ENCODE measurements at regions not wholly inside any gene's neighbourhood (a gene's known extent, or its start where the extent isn't known, plus 50 kb on each side); places are given as distances from the start of the nearest gene placed in this dataset.

- no peaks in the 10 kb centered on the region for H3K27me3 ChIP-seq (replicated peaks; ENCODE audit: control insufficient read depth, insufficient read depth, low read length)
- no peak for DNase-seq (ENCODE audit: extremely low read depth, insufficient read length)
- no peak for TF ChIP-seq CTCF (IDR thresholded peaks at IDR 0.05; ENCODE audit: insufficient read depth, low read length, poor library complexity, severe bottlenecking)
- H3K4me3 ChIP-seq (replicated peaks; ENCODE audit: low read depth, low read length): no peak overlapping the region
- no peaks in the 10 kb centered on the region for H3K36me3 ChIP-seq (ENCODE audit: control insufficient read depth, insufficient read depth, low read length)
Observed at GRCh38 chr20:55555075-55555650, 450.2 kb downstream of the CBLN4 start.

DNA sequence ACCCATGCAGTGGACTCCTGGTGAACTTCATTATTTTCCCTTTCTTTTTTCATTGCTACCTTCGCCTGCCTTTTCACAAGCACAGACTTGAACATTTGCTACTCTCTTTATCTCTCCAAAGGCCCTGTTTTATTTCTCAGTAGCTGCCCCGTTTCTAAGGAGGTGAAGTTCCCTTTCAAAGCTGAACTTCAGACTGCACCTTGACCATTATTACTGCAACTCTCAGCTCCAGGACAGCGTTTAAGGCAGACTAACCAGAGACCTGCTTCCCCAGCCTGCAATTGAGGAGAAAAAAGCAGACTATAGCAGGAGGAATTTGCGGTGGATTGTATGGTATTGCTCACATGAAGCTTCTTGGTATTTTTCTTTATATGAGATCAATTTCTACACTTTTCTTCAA is 460.7 kb downstream of the CBLN4 start:
- Histone ChIP-seq H3K27me3 (replicated peaks; ENCODE audit: control insufficient read depth, insufficient read depth, low read length) (no peaks in the 10 kb centered on the region), H3K4me3 (replicated peaks; ENCODE audit: low read depth, low read length) (no peak overlapping the region), H3K36me3 (ENCODE audit: control insufficient read depth, insufficient read depth, low read length) (no peaks in the 10 kb centered on the region)
- DNase-seq (ENCODE audit: extremely low read depth, insufficient read length): no peak
- no peak for TF ChIP-seq CTCF (IDR thresholded peaks at IDR 0.05; ENCODE audit: insufficient read depth, low read length, poor library complexity, severe bottlenecking)

GRCh38 chr20:55540486-55540885 is 464.8 kb downstream of the CBLN4 start:
- no peak overlapping the region for H3K4me3 ChIP-seq (replicated peaks; ENCODE audit: low read depth, low read length)
- no peaks in the 10 kb centered on the region for H3K36me3 ChIP-seq (ENCODE audit: control insufficient read depth, insufficient read depth, low read length)
- TF ChIP-seq CTCF (IDR thresholded peaks at IDR 0.05; ENCODE audit: insufficient read depth, low read length, poor library complexity, severe bottlenecking): no peak
- DNase-seq (ENCODE audit: extremely low read depth, insufficient read length): no peak
- H3K27me3 ChIP-seq (replicated peaks; ENCODE audit: control insufficient read depth, insufficient read depth, low read length): no peaks in the 10 kb centered on the region

GRCh38 chr20:55540013-55540412 is 465.3 kb downstream of the CBLN4 start:
- DNase-seq (ENCODE audit: extremely low read depth, insufficient read length): no peak
- no peak for TF ChIP-seq CTCF (IDR thresholded peaks at IDR 0.05; ENCODE audit: insufficient read depth, low read length, poor library complexity, severe bottlenecking)
- H3K4me3 ChIP-seq (replicated peaks; ENCODE audit: low read depth, low read length): no peak overlapping the region
- H3K27me3 ChIP-seq (replicated peaks; ENCODE audit: control insufficient read depth, insufficient read depth, low read length): no peaks in the 10 kb centered on the region
- no peaks in the 10 kb centered on the region for H3K36me3 ChIP-seq (ENCODE audit: control insufficient read depth, insufficient read depth, low read length)

DNA sequence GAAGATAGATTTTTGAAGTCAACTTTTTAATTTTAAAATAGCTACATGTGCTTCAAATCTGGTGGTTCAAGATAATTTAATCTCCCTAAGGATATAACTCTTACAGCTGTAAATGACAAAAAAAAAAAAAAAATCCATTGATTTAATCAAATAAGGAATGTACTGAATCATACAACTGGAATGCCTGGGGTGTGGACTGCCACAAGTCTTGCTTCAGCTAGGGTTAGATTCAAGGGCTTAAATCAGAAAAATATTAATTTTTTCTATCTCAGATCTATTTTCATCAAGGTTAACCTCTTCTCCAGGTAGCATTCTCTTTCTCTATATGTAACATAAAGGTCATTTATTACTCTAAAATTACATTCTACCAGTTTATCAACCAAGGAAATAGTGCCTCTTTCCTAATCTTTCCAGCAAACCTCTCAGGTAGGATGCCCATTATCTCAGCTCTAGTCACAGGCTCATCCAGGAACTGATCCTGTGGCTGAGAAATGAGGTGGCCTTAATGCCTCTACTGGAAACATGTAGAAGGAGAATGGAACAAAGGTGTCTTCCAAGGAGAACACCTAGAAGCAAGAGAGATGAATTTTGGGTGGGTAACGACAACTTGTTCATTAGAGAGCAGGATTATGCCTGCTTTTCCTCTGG is 466.9 kb downstream of the CBLN4 start:
- DNase-seq (ENCODE audit: extremely low read depth, insufficient read length): no peak
- no peak for TF ChIP-seq CTCF (IDR thresholded peaks at IDR 0.05; ENCODE audit: insufficient read depth, low read length, poor library complexity, severe bottlenecking)
- no peak overlapping the region for H3K4me3 ChIP-seq (replicated peaks; ENCODE audit: low read depth, low read length)
- no peaks in the 10 kb centered on the region for H3K36me3 ChIP-seq (ENCODE audit: control insufficient read depth, insufficient read depth, low read length)
- no peaks in the 10 kb centered on the region for H3K27me3 ChIP-seq (replicated peaks; ENCODE audit: control insufficient read depth, insufficient read depth, low read length)
